Neural progenitor cell (in vitro differentiated cells): ENCODE measurements at regions not wholly inside any gene's neighbourhood (a gene's known extent, or its start where the extent isn't known, plus 50 kb on each side); places are given as distances from the start of the nearest gene placed in this dataset.
"Not testable (repeated sequence)": the region's sequence is repeated elsewhere in the genome, so short reads cannot be mapped to it uniquely, and the experiment has no call there.

Experiments
- DNase-seq: peaks from one replicate; pipeline ENCODE4 v3.0.0-alpha.2; 2016; ENCODE audit warnings: low spot score
- H2AFZ ChIP-seq: fragments of 200-600 bp; sonication (generic); replicated peaks from 2 replicates; pipeline ENCODE4 v1.6.1; 2016; ENCODE audit warnings: antibody characterized with exemption
- H3F3A ChIP-seq: fragments of 200-600 bp; sonication (generic); 2 replicates; pipeline ENCODE4 v1.6.1; 2016; ENCODE audit warnings: antibody characterized with exemption, low read depth
- H3K27ac ChIP-seq: fragments of 200-600 bp; sonication (generic); 2 replicates; pipeline ENCODE4 v1.5.1; 2016; ENCODE audit warnings: mild to moderate bottlenecking
- H3K27me3 ChIP-seq: fragments of 200-600 bp; sonication (generic); 2 replicates; pipeline ENCODE4 v1.6.1; 2016; ENCODE audit warnings: mild to moderate bottlenecking, moderate library complexity
- H3K36me3 ChIP-seq: fragments of 200-600 bp; sonication (generic); 2 replicates; pipeline ENCODE4 v1.5.1; 2016
- H3K4me1 ChIP-seq: fragments of 200-600 bp; sonication (generic); 2 replicates; pipeline ENCODE4 v1.6.1; 2016; ENCODE audit warnings: mixed run types
- H3K4me2 ChIP-seq: fragments of 200-600 bp; sonication (generic); 2 replicates; pipeline ENCODE4 v1.6.1; 2016
- H3K4me3 ChIP-seq: fragments of 200-600 bp; sonication (generic); 2 replicates; pipeline ENCODE4 v1.5.1; 2016
- H3K79me2 ChIP-seq: fragments of 200-600 bp; sonication (generic); 2 replicates; pipeline ENCODE4 v1.6.1; 2016; ENCODE audit warnings: low read depth
- H3K9ac ChIP-seq: fragments of 200-600 bp; sonication (generic); 2 replicates; pipeline ENCODE4 v1.6.1; 2016
- H3K9me3 ChIP-seq: fragments of 200-600 bp; sonication (generic); 2 replicates; pipeline ENCODE4 v1.5.1; 2016; ENCODE audit warnings: low read depth
- H4K20me1 ChIP-seq: fragments of 200-600 bp; sonication (generic); 2 replicates; pipeline ENCODE4 v1.6.1; 2016; ENCODE audit warnings: low read depth
- H3K27ac Mint-ChIP-seq: 3 replicates; pipeline ENCODE4 v1.8.0; 2021; ENCODE audit warnings: mixed read lengths
- H3K27me3 Mint-ChIP-seq: 2 replicates; pipeline ENCODE4 v1.8.0; 2022; ENCODE audit warnings: low read depth, mild to moderate bottlenecking, inconsistent platforms, moderate library complexity, mixed read lengths; ENCODE audit not compliant: insufficient read depth
- H3K36me3 Mint-ChIP-seq: 3 replicates; pipeline ENCODE4 v1.8.0; 2021; ENCODE audit warnings: mixed read lengths
- H3K4me1 Mint-ChIP-seq: 3 replicates; pipeline ENCODE4 v1.8.0; 2021; ENCODE audit warnings: mixed read lengths
- H3K4me3 Mint-ChIP-seq: 3 replicates; pipeline ENCODE4 v1.8.0; 2021; ENCODE audit warnings: mild to moderate bottlenecking, moderate library complexity, mixed read lengths
- H3K9me3 Mint-ChIP-seq: 3 replicates; pipeline ENCODE4 v1.8.0; 2020; ENCODE audit warnings: mixed read lengths
- CTCF ChIP-seq: fragments of 200-600 bp; sonication (generic); IDR thresholded peaks from 2 replicates; pipeline ENCODE4 v1.5.1; 2017; ENCODE audit warnings: antibody characterized with exemption, mild to moderate bottlenecking
- EZH2 ChIP-seq: fragments of 200-600 bp; sonication (generic); IDR thresholded peaks from 2 replicates; pipeline ENCODE4 v1.6.1; 2017; ENCODE audit warnings: antibody characterized with exemption, mild to moderate bottlenecking, moderate library complexity
- EZH2phosphoT487 ChIP-seq: fragments of 200-600 bp; sonication (generic); IDR thresholded peaks from 2 replicates; pipeline ENCODE4 v1.6.1; 2017; ENCODE audit warnings: antibody characterized with exemption

- not testable (repeated sequence) for H3K4me3 ChIP-seq, H4K20me1 ChIP-seq, H3K79me2 ChIP-seq, H3K36me3 Mint-ChIP-seq, DNase-seq, H3K27ac ChIP-seq, H3K9ac ChIP-seq, H3K4me1 ChIP-seq, H2AFZ ChIP-seq, H3K4me3 Mint-ChIP-seq, H3K36me3 ChIP-seq, H3K27ac Mint-ChIP-seq, H3K27me3 ChIP-seq, H3K4me2 ChIP-seq, H3K4me1 Mint-ChIP-seq
- H3F3A ChIP-seq, result peaks cover 26% of the 10 kb centered on the region
- H3K9me3 ChIP-seq, result peaks cover 16% of the 10 kb centered on the region
- Mint-ChIP-seq H3K27me3 (peaks cover 22% of the 10 kb centered on the region), H3K9me3 (peaks cover 52% of the 10 kb centered on the region)
Observed at GRCh38 chr14:105692110-105692685, 165.8 kb downstream of the TMEM121 start.

DNA sequence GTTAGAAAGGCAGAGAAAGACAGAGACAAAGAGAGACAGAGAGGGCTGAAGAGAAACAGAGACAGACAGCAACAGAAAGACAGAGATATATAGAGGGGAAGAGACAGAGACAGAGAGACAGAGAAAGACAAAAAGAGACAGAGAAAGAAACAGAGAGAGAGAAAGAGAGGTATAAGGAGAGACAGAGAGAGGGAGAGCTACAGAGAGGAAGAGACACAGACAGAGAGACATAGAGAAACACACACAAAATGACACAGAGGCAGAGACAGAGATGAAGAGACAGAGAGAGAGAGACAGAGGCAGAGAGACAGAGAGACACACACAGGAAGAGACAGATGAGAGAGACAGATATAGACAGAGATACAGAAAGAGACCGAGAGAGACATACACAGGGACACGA, 168.6 kb downstream of the TMEM121 start:
- DNase-seq, result no peak
- H3K4me2 ChIP-seq, result no peak overlapping the region
- H3F3A ChIP-seq, result peaks cover 23% of the 10 kb centered on the region
- Mint-ChIP-seq H3K36me3 (peaks cover 3% of the 10 kb centered on the region), H3K4me3 (no peak overlapping the region), H3K27ac (no peak overlapping the region), H3K4me1 (no peaks in the 10 kb centered on the region), H3K9me3 (peaks cover 41% of the 10 kb centered on the region), H3K27me3 (peaks cover 20% of the 10 kb centered on the region)
- H3K9me3 ChIP-seq, result peaks cover 16% of the 10 kb centered on the region
- no peaks in the 10 kb centered on the region for H3K27me3 ChIP-seq
- H3K9ac ChIP-seq, result no peak overlapping the region
- H3K27ac ChIP-seq, result no peak overlapping the region
- H4K20me1 ChIP-seq, result no peaks in the 10 kb centered on the region
- H2AFZ ChIP-seq, result no peak overlapping the region
- no peak overlapping the region for H3K4me3 ChIP-seq
- H3K4me1 ChIP-seq, result no peaks in the 10 kb centered on the region
- TF ChIP-seq CTCF (no peak), EZH2 (no peak), EZH2phosphoT487 (no peak)
- H3K79me2 ChIP-seq, result no peaks in the 10 kb centered on the region
- no peaks in the 10 kb centered on the region for H3K36me3 ChIP-seq

- not testable (repeated sequence) for H3K36me3 Mint-ChIP-seq, H3K27me3 ChIP-seq, H3K4me1 ChIP-seq, H3K4me3 ChIP-seq, H4K20me1 ChIP-seq, H3K4me2 ChIP-seq, DNase-seq, H3K79me2 ChIP-seq, H3K36me3 ChIP-seq, H3K4me1 Mint-ChIP-seq, H3K27ac Mint-ChIP-seq, H2AFZ ChIP-seq, H3K4me3 Mint-ChIP-seq, H3K9ac ChIP-seq, H3K27ac ChIP-seq
- peaks cover 37% of the 10 kb centered on the region for H3K9me3 Mint-ChIP-seq
- H3F3A ChIP-seq, result peaks cover 16% of the 10 kb centered on the region
- peaks cover 20% of the 10 kb centered on the region for H3K27me3 Mint-ChIP-seq
- peaks cover 16% of the 10 kb centered on the region for H3K9me3 ChIP-seq
Observed at GRCh38 chr14:105696388-105696787, 170.0 kb downstream of the TMEM121 start.

- H3K27ac ChIP-seq, H3K9ac ChIP-seq, H3K4me1 Mint-ChIP-seq, H3K4me3 Mint-ChIP-seq, H3K36me3 Mint-ChIP-seq, H3K79me2 ChIP-seq, H3K4me2 ChIP-seq, H3K27ac Mint-ChIP-seq, H3K27me3 ChIP-seq, H4K20me1 ChIP-seq, H2AFZ ChIP-seq, H3K4me1 ChIP-seq, H3K4me3 ChIP-seq, DNase-seq, H3K36me3 ChIP-seq: not testable (repeated sequence)
- H3K27me3 Mint-ChIP-seq, result peaks cover 20% of the 10 kb centered on the region
- peaks cover 16% of the 10 kb centered on the region for H3K9me3 ChIP-seq
- peaks cover 16% of the 10 kb centered on the region for H3F3A ChIP-seq
- peaks cover 46% of the 10 kb centered on the region for H3K9me3 Mint-ChIP-seq
Observed at GRCh38 chr14:105697414-105697813, 171.0 kb downstream of the TMEM121 start.

DNA sequence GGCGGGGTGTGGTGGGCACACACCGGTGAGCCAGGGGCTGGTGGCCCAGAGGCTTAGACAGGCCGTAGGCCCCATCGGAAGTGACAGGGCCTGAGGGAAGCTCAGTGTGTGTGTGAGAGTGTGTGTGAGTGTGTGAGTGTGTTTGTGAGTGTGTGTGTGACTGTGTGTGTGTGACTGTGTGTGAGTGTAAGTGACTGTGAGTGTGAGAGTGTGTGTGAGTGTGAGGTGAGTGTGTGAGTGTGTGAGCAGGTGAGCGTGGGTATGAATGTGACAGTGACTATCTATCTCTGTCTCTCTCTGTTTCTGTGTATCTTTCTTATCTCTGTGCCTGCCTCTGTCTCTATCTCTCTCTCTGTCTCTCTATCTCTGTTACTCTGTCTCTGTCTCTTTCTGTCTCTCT, 171.6 kb downstream of the TMEM121 start:
- H3K4me1 Mint-ChIP-seq, H3K4me3 Mint-ChIP-seq, H3K36me3 Mint-ChIP-seq, H3K4me2 ChIP-seq, H2AFZ ChIP-seq, H4K20me1 ChIP-seq, H3K4me1 ChIP-seq, H3K27me3 ChIP-seq, H3K36me3 ChIP-seq, H3K27ac ChIP-seq, H3K9ac ChIP-seq, H3K79me2 ChIP-seq, H3K27ac Mint-ChIP-seq, H3K4me3 ChIP-seq, DNase-seq: not testable (repeated sequence)
- Histone ChIP-seq H3K9me3 (peaks cover 16% of the 10 kb centered on the region), H3F3A (peaks cover 16% of the 10 kb centered on the region)
- Mint-ChIP-seq H3K9me3 (peaks cover 47% of the 10 kb centered on the region), H3K27me3 (peaks cover 20% of the 10 kb centered on the region)

DNA sequence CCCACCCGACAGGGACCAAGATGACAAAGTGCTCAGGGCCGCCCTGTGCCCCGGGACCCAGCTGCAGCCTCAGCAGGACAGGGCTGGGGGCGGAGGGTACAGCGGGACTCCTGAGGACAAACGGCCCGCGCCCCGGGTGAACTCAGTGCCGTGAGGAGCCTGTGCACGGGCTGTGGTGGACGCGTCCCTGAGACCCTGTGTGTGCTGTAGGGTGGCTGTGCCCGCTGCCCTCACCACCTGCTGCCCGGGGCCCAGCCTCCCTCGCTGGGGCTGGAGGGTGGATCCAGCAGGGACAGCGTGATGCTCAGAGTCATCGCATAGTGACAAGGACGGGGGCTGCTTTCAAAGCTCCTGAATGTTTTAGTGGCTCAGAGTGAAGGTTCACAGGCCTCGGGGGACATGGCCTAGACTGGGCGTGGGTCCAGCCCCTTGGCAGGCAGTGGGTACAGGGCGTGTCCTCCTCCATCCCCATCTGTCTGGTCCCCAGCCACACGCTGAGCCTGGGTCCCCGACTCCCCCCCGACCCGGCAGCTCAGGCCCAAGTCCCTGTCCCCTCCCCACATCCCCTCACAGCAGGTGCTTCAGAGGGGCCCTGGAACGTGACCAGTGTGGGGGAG, 172.7 kb downstream of the TMEM121 start:
- H3K4me2 ChIP-seq, H3K4me1 Mint-ChIP-seq, H3K4me3 ChIP-seq, H3K27me3 ChIP-seq, H3K36me3 ChIP-seq, DNase-seq, H3K27ac ChIP-seq, H4K20me1 ChIP-seq, H2AFZ ChIP-seq, H3K27ac Mint-ChIP-seq, H3K79me2 ChIP-seq, H3K4me3 Mint-ChIP-seq, H3K36me3 Mint-ChIP-seq, H3K9ac ChIP-seq, H3K4me1 ChIP-seq: not testable (repeated sequence)
- Histone ChIP-seq H3F3A (peaks cover 11% of the 10 kb centered on the region), H3K9me3 (peaks cover 11% of the 10 kb centered on the region)
- H3K9me3 Mint-ChIP-seq, result peaks cover 41% of the 10 kb centered on the region
- H3K27me3 Mint-ChIP-seq, result peaks cover 16% of the 10 kb centered on the region

DNA sequence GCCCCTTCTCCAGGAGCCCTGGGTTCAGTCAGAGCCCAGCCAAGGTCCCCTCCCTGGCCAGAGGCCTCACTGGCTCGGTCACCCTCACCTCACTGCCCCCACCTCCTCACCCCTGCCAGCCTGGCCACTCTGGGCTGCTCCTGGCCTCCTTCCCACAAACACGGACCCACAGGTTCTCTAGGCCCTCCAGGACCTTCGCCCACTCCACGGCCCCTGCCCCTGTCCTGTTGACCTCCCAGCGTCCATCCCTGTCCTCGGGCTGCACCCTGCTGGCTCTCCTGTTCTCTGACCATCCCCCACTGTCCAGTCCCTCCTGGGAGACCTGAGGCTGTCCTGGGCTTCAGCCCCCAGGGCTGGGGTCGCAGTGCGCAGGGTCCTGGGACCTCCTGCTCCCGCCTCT, 173.3 kb downstream of the TMEM121 start:
- H3K4me1 Mint-ChIP-seq, H3K27me3 ChIP-seq, H3F3A ChIP-seq, H3K9ac ChIP-seq, H3K9me3 ChIP-seq, DNase-seq, H4K20me1 ChIP-seq, H3K4me2 ChIP-seq, H3K79me2 ChIP-seq, H3K36me3 Mint-ChIP-seq, H3K4me3 Mint-ChIP-seq, H3K36me3 ChIP-seq, H3K27ac ChIP-seq, H3K4me1 ChIP-seq, H3K4me3 ChIP-seq, H2AFZ ChIP-seq, H3K27ac Mint-ChIP-seq: not testable (repeated sequence)
- Mint-ChIP-seq H3K9me3 (peaks cover 34% of the 10 kb centered on the region), H3K27me3 (peaks cover 12% of the 10 kb centered on the region)
